ENCODE measurements at regions not wholly inside any gene's neighbourhood (a gene's known extent, or its start where the extent isn't known, plus 50 kb on each side); places are given as distances from the start of the nearest gene placed in this dataset.
A peak's percentile ranks its signal among the peaks of the same experiment; 100 is the strongest.

- peaks cover 0 to 9% (median 0%) of the 10 kb centered on the region in 3 donors for H3K4me1 ChIP-seq
- no peaks in the 10 kb centered on the region for H3K27me3 ChIP-seq
- ATAC-seq: peak; percentile 57
- TF ChIP-seq POLR2A (IDR thresholded peaks at IDR 0.05) (no peak), EP300 (IDR thresholded peaks at IDR 0.05) (no peak), POLR2AphosphoS5 (IDR thresholded peaks at IDR 0.05) (no peak)
- H3K36me3 ChIP-seq: no peaks in the 10 kb centered on the region
- peak overlapping the region in 1 of 2 donors; percentile 13 for H3K4me3 ChIP-seq
- no peaks in the 10 kb centered on the region for H3K9me3 ChIP-seq
- H3K27ac ChIP-seq: peak overlapping the region in 2 of 4 donors; percentile 20 to 32
These were observed 182.5 kb upstream of the SERP2 start for GRCh38 chr13:44191103-44191502.

- Histone ChIP-seq H3K36me3 (no peaks in the 10 kb centered on the region), H3K4me3 (peak overlapping the region in 1 of 2 donors; percentile 13), H3K4me1 (peaks cover 0 to 9% (median 0%) of the 10 kb centered on the region in 3 donors), H3K27ac (peak overlapping the region in 3 of 4 donors; percentile 10 to 59 (median 20)), H3K9me3 (no peaks in the 10 kb centered on the region), H3K27me3 (no peaks in the 10 kb centered on the region)
- ATAC-seq: peak; percentile 83
- WGBS, 2 donors (ENCODE audit: low coverage in 1 of 2): 46 to 63% methylated on average over 6 to 7 of the region's 15 CpGs
- peak; percentile 70 to 85 (median 83) for TF ChIP-seq CTCF (IDR thresholded peaks at IDR 0.05)
- peak; percentile 69 for TF ChIP-seq POLR2AphosphoS5 (IDR thresholded peaks at IDR 0.05)
- no peak for TF ChIP-seq EP300 (IDR thresholded peaks at IDR 0.05)
- no peak for TF ChIP-seq POLR2A (IDR thresholded peaks at IDR 0.05)
These were observed 182.0 kb upstream of the SERP2 start for GRCh38 chr13:44191504-44192171.

- H3K27me3 ChIP-seq: no peaks in the 10 kb centered on the region
- TF ChIP-seq CTCF (IDR thresholded peaks at IDR 0.05) (no peak), EP300 (IDR thresholded peaks at IDR 0.05) (no peak), POLR2AphosphoS5 (IDR thresholded peaks at IDR 0.05) (no peak), POLR2A (IDR thresholded peaks at IDR 0.05) (no peak)
- H3K36me3 ChIP-seq: no peaks in the 10 kb centered on the region
- no peak for ATAC-seq
- 58 to 87% methylated on average over 3 of the region's 3 CpGs for WGBS, 2 donors (ENCODE audit: low coverage in 1 of 2)
- H3K27ac ChIP-seq: no peak overlapping the region
- peaks cover 0 to 25% (median 10%) of the 10 kb centered on the region in 3 donors for H3K4me1 ChIP-seq
- H3K4me3 ChIP-seq: no peak overlapping the region
- H3K9me3 ChIP-seq: no peaks in the 10 kb centered on the region
These were observed 179.9 kb upstream of the SERP2 start for GRCh38 chr13:44193731-44194130.

GRCh38 chr13:44195245-44195644 is 178.4 kb upstream of the SERP2 start:
- TF ChIP-seq POLR2A (IDR thresholded peaks at IDR 0.05) (no peak), CTCF (IDR thresholded peaks at IDR 0.05) (no peak), POLR2AphosphoS5 (IDR thresholded peaks at IDR 0.05) (no peak), EP300 (IDR thresholded peaks at IDR 0.05) (no peak)
- no peaks in the 10 kb centered on the region for H3K27me3 ChIP-seq
- no peak for ATAC-seq
- H3K27ac ChIP-seq: no peak overlapping the region
- no peak overlapping the region for H3K4me3 ChIP-seq
- H3K9me3 ChIP-seq: no peaks in the 10 kb centered on the region
- peaks cover 4 to 40% (median 17%) of the 10 kb centered on the region in 3 donors for H3K4me1 ChIP-seq
- WGBS, 2 donors (ENCODE audit: low coverage in 1 of 2): 86 to 93% methylated on average over 3 of the region's 3 CpGs
- H3K36me3 ChIP-seq: no peaks in the 10 kb centered on the region

- H3K27me3 ChIP-seq: no peaks in the 10 kb centered on the region
- TF ChIP-seq POLR2A (IDR thresholded peaks at IDR 0.05) (no peak), EP300 (IDR thresholded peaks at IDR 0.05) (no peak), POLR2AphosphoS5 (IDR thresholded peaks at IDR 0.05) (no peak), CTCF (IDR thresholded peaks at IDR 0.05) (no peak)
- no peaks in the 10 kb centered on the region for H3K36me3 ChIP-seq
- H3K4me3 ChIP-seq: no peak overlapping the region
- no peaks in the 10 kb centered on the region for H3K9me3 ChIP-seq
- 83% methylated on average over 1 of the region's 1 CpG; no CpG with 5 or more reads in 1 of the 2 donors for WGBS, 2 donors (ENCODE audit: low coverage in 1 of 2)
- peaks cover 4 to 42% (median 17%) of the 10 kb centered on the region in 3 donors for H3K4me1 ChIP-seq
- no peak overlapping the region for H3K27ac ChIP-seq
- no peak for ATAC-seq
These were observed 177.3 kb upstream of the SERP2 start for GRCh38 chr13:44196196-44196751.
